ACC112 (cell line): ENCODE measurements at regions not wholly inside any gene's neighbourhood (a gene's known extent, or its start where the extent isn't known, plus 50 kb on each side); places are given as distances from the start of the nearest gene placed in this dataset.
A peak's percentile ranks its signal among the peaks of the same experiment; 100 is the strongest.

ENCODE experiments used
- H2AFZ ChIP-seq: fragments of 200-600 bp; sonication (generic); one replicate; pipeline ENCODE4 v1.6.0; 2017; ENCODE audit warnings: antibody characterized with exemption, low read length; ENCODE audit not compliant: unreplicated experiment
- H3K27ac ChIP-seq: fragments of 200-600 bp; sonication (generic); 2 replicates; pipeline ENCODE4 v1.5.1; 2014; ENCODE audit warnings: low read depth, mild to moderate bottlenecking, antibody characterized with exemption, low read length, moderate library complexity
- H3K27me3 ChIP-seq: fragments of 200-600 bp; sonication (generic); 2 replicates; pipeline ENCODE4 v1.6.1; 2014; ENCODE audit warnings: mild to moderate bottlenecking, antibody characterized with exemption, low read length, moderate library complexity, mixed read lengths; ENCODE audit not compliant: insufficient read depth
- H3K36me3 ChIP-seq: fragments of 200-600 bp; sonication (generic); 2 replicates; pipeline ENCODE4 v1.6.1; 2016; ENCODE audit warnings: mild to moderate bottlenecking, antibody characterized with exemption, low read length, moderate library complexity, mixed read lengths; ENCODE audit not compliant: insufficient read depth
- H3K4me1 ChIP-seq: fragments of 200-600 bp; sonication (generic); one replicate; pipeline ENCODE4 v1.6.1; 2016; ENCODE audit warnings: low read length, mixed read lengths; ENCODE audit not compliant: insufficient read depth, unreplicated experiment, control insufficient read depth
- H3K4me3 ChIP-seq: fragments of 200-600 bp; sonication (generic); 2 replicates; pipeline ENCODE4 v1.5.1; 2014; ENCODE audit warnings: mild to moderate bottlenecking, low read depth, low read length
- H3K79me2 ChIP-seq: fragments of 200-600 bp; sonication (generic); one replicate; pipeline ENCODE4 v1.6.0; 2016; ENCODE audit warnings: low read length; ENCODE audit not compliant: control insufficient read depth, unreplicated experiment, insufficient read depth

DNA sequence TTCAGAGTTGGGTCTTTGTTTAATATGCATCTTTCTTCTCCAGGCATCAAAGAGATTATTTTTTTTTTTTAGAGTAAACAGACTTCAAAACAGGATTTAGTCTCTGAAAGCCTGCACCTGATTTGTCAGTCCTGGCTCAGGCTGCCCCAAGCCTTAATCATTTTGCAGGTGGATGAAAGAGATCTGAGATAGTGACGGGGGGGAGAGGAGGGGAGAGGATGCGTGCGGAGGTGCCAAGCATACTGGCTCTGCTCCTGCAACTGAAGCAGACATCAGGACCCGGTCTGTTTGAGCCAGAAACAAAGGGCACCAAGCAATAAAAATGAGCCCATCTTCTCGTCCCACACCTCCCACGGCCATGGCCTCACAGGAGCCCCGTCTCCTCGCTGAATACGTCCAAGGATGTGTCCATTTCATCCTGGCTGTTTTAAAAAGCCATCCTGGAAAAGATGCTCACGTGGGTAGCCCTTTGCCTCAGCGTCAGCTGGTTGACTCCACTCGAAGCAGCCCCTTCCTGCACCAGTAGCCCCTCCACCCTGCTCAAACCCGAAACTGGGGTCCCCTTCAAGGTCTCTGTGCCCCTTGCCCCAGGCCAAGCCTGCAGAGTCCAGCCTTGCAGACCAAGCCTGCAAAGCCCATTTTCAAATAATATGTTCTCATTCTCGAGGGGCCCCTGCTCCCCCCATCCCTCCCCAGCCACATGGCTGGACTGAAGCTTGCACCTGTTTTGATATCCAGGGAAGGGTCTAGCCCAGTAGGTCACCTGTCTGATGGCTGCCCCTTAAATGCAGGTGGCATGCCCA, 84.8 kb upstream of the TNRC6C start:
- no peaks in the 10 kb centered on the region for H3K36me3 ChIP-seq
- H3K4me3 ChIP-seq, result no peak overlapping the region
- no peak overlapping the region for H2AFZ ChIP-seq
- H3K4me1 ChIP-seq, result no peaks in the 10 kb centered on the region
- peaks cover 7% of the 10 kb centered on the region; the same call in 1 of the 2 replicates for H3K27me3 ChIP-seq
- H3K79me2 ChIP-seq, result no peaks in the 10 kb centered on the region
- no peak overlapping the region for H3K27ac ChIP-seq

DNA sequence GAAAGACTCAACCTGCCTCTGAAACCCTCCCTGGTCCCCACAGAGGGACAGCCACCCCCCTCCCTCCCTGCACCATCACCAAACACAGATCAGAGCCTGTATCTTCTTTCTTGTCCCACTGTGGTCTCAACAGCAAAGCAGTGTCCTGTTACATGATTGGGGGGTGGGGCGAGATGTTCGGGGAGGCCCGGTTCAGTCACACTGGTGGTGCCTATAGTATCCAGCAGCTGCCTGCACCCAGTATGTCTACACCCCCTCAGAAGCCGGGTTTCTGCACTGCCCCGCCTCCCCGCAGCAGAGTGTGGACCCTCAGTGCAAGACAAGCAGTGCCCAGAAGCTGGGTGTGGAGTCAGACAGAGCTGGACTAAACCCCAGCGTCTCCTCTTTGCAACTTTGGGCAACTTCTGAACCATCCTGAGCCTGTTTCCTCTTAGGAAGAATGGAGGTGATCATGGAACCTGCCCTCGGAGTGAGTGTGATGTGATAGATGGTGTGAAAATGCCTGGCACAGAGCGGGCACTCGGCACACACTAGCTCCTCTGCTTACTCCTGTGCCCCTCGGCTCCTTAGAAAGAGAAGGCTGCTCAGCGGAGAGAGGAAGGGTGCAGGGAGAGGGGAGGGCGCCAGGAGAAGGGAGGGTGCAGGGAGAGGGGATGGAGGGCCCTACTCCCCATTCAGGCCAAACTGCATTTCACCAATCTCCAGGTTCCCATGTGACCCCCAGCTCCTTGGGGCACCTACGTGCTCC, 84.0 kb upstream of the TNRC6C start:
- no peak overlapping the region for H2AFZ ChIP-seq
- H3K79me2 ChIP-seq, result no peaks in the 10 kb centered on the region
- no peak overlapping the region for H3K27ac ChIP-seq
- peaks cover 4% of the 10 kb centered on the region; the same call in 1 of the 2 replicates for H3K27me3 ChIP-seq
- H3K4me1 ChIP-seq, result no peaks in the 10 kb centered on the region
- no peak overlapping the region for H3K4me3 ChIP-seq
- no peaks in the 10 kb centered on the region for H3K36me3 ChIP-seq

DNA sequence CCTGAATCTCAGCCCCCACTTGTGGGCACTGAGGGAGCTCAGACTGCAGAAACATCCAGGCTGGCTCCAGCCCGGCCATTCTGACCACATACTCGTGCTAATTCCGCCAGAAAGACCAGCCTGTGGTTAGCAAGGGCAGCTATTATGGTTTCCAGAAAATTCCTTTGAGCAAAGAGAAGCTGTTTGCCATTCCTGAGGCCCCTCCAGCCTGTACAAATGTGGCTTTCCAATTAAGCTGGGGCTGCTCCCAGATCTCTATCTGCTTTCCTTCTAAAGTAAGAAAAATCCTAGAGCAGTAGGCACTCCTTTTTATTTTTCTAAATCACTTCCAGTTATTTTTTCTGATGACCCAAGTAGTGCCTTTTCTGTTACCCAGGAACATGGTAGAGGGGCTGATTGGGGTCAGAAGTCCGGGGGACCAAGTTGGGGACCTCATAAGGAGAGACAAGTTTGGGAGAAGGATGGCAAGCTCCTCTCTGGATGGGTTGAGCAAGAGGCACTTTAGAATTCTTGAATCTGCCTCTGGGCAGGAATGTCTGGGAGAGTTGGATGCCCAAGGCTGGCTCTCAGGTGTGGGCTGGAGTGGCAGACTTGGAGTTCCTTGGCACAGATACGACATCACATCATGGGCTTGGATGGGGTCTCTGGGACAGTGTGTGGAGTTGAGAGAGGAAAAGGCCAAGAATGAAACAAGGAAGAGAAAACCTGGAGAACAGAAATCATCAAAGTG, 83.3 kb upstream of the TNRC6C start:
- Histone ChIP-seq H3K79me2 (no peaks in the 10 kb centered on the region), H3K27ac (no peak overlapping the region), H3K36me3 (no peaks in the 10 kb centered on the region), H3K4me1 (no peaks in the 10 kb centered on the region), H2AFZ (no peak overlapping the region), H3K4me3 (no peak overlapping the region), H3K27me3 (no peaks in the 10 kb centered on the region; the same call in 1 of the 2 replicates)

DNA sequence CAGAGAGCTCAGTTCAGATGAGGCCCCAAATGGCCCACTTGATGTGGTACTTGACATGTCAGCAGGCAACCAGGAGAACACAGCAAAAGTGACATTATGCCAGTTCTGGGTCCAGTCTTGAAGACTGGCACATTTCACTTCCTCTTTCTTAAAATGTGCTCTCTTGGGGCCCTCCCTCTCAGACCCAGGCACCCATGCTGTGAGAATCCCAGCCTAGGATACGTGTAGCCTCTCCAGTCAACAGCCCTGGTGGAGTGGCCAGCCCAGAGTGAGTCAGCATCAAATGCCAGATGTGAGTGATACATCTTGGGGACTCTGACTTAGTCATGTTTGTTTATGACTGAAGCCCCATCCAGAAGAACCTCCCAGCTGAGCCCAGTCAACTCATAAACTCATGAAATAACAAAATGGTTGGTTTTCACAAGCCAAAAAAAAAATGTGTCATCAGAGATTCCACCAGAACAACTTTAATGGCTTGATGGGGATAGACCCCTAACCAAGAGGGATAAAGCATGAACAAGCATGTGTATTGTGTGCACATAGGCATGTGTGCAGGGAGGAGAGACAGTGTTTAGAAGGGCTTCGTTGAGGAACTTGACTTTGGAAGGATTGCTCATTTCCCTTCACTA, 82.5 kb upstream of the TNRC6C start:
- Histone ChIP-seq H3K4me3 (no peak overlapping the region), H3K36me3 (no peaks in the 10 kb centered on the region), H3K4me1 (peaks cover 4% of the 10 kb centered on the region), H3K27me3 (no peaks in the 10 kb centered on the region; the same call in 1 of the 2 replicates), H3K27ac (no peak overlapping the region), H3K79me2 (no peaks in the 10 kb centered on the region), H2AFZ (no peak overlapping the region)

DNA sequence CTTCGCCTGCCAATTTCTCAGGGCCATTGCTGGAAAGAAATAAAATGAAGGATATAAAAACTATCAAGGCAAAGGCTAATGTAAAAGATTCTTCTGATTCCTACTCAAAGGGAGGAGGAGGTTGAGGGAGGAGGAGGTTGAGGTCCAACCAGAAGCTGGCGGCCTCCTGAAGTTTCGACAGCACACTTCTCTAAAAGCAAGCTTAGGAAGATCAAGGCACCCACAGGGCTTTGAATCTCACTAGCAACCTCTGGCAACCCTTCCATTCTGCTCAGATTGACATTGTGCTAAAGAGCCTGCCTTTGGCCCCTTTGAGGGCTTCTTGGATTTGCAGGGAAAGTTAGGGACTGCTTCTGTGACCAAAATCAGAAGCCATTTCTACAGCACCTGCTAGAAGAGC, 81.5 kb upstream of the TNRC6C start:
- H3K27me3 ChIP-seq, result no peaks in the 10 kb centered on the region
- H3K4me1 ChIP-seq, result peaks cover 14% of the 10 kb centered on the region
- H3K27ac ChIP-seq, result no peak overlapping the region
- no peaks in the 10 kb centered on the region for H3K36me3 ChIP-seq
- H3K79me2 ChIP-seq, result no peaks in the 10 kb centered on the region
- no peak overlapping the region for H3K4me3 ChIP-seq
- H2AFZ ChIP-seq, result no peak overlapping the region

DNA sequence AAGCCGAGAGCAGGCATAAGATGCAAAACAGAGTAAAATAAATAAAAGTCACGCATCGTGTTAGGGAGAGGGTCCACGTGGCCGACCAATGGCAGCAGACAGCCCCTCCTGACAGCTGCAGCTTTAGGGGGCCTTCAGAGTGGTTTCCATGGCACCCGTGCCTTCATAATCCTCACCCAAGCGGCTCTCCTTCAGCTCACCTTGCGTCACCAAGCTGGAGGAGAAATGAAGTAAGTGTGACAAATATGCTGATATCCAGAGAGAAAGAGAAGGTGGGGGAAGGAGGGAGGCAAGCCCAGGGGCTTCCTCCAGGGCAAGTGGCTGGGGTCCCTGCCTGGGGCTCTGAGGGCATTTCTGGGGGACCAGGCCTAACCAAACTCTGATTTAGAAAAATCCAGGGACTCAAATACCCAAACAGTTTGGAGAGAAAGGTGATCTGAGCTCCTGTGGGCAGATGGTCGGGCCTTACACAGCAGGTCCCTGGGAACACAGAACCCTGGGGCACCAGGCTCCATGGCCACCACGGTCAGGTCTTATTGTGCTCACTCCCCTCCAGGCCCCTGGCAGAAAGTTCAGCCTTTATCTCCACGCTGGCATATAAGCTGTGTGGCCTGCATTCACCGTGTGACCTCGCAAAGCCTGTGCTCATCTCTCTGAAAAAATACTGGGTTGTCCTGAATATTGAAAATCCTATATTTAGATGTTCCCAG, 80.7 kb upstream of the TNRC6C start:
- Histone ChIP-seq H3K79me2 (no peaks in the 10 kb centered on the region), H3K27me3 (no peaks in the 10 kb centered on the region), H3K27ac (no peak overlapping the region), H3K4me1 (peaks cover 21% of the 10 kb centered on the region), H3K36me3 (no peaks in the 10 kb centered on the region), H2AFZ (no peak overlapping the region), H3K4me3 (no peak overlapping the region)

DNA sequence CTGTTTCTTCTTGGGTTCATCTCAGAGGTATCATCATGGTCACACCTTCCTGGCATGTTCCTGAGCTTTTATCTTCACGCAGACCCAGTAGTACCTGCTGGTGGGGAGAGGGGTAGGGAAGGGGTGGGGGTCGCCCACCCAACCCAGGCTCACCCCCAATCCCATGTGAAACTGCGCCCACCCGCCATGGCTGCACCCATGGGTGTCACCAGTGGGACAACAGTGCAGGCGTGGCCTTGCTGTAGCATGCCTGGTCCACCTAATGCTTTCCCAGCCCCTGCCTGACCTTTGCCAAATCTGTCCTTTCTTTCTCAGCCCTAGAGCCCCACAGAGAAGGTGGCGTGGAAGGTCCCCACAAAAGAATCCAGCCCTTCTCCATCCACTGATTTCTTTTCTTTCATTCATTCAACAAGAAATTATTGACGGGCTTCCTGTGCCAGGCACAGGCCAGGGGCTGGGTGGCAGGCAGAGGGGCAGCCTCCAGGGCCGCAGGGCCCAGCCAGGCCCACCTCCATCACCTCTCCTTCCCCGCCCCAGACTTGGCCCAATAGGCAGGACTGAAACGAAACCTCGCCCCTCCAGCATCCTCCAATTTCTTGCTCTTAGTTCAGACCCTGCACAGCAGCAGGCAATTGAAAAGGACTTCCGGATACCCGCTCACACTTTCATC, 79.1 kb upstream of the TNRC6C start:
- Histone ChIP-seq H3K27me3 (no peaks in the 10 kb centered on the region), H3K27ac (no peak overlapping the region), H3K36me3 (no peaks in the 10 kb centered on the region), H2AFZ (no peak overlapping the region), H3K4me3 (no peak overlapping the region), H3K79me2 (no peaks in the 10 kb centered on the region), H3K4me1 (peaks cover 25% of the 10 kb centered on the region)

DNA sequence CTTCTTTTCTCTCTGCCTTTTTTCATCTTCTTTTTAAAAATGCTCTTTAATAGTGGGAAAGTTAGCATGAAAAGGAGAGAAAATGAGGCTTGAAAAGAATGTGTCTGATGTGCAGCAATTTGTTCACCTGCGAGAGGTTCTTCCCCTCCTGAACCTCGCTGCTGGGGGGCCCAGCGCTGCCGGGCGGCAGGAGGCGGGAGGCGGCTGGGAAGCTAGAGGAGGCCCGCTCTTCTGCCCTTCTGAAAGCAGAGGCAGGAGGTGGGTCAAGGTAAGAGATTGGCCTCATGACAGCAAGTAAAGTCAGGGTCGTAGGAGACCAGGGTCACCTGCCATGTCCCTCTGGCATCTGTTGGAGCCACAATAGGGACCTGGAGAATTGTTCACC, 78.6 kb upstream of the TNRC6C start:
- no peaks in the 10 kb centered on the region for H3K36me3 ChIP-seq
- H3K27ac ChIP-seq, result no peak overlapping the region
- H3K4me1 ChIP-seq, result peaks cover 25% of the 10 kb centered on the region
- no peaks in the 10 kb centered on the region for H3K79me2 ChIP-seq
- no peak overlapping the region for H2AFZ ChIP-seq
- 0 out of 2 replicates have a peak, but pooled peaks cover 3% of the 10 kb centered on the region for H3K27me3 ChIP-seq
- H3K4me3 ChIP-seq, result no peak overlapping the region

DNA sequence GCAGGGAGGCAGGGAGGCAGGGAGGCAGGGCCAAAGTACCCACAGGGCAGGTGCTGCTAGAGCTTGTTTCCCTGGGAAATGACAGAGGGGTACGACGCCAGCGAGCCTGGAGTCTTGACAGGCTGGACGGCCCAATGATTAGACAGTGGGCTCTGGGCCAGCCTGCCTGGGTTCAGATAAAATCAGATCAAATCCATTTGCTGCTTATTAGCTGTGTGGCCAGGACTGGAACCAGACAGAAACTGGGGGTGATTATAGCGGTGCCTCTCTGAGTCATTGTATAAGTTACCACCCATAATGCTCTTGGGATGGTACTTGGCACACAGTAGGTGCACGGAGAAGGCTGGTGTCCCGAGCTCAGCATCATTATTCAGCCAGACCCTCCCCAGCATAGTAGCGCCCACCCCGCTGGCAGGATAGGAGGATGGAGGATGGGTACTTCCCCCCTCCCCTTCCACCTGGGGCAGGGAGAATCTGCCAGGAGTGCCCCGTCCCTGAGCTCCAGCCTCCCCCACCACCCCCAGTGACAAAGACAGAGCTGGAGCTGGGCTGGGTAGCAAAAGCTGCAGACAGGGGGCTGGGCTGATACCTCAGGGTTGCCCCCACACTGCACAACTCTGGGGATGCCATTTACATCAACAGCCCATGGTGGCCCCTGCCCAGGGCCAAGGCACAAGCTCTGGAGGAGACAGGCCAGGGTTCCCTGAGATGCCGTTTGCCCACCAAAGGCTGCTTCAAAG, 77.6 kb upstream of the TNRC6C start:
- no peaks in the 10 kb centered on the region for H3K36me3 ChIP-seq
- H2AFZ ChIP-seq, result peak overlapping the region; percentile 56
- H3K27me3 ChIP-seq, result 0 out of 2 replicates have a peak, but pooled peaks cover 3% of the 10 kb centered on the region
- H3K4me1 ChIP-seq, result peaks cover 25% of the 10 kb centered on the region
- H3K27ac ChIP-seq, result peak overlapping the region; percentile 49; the same call in 1 of the 2 replicates
- no peaks in the 10 kb centered on the region for H3K79me2 ChIP-seq
- 0 out of 2 replicates have a peak overlapping the region, but pooled peaks have one; percentile 44 for H3K4me3 ChIP-seq
